DOHH2 (cell line): ENCODE measurements at regions not wholly inside any gene's neighbourhood (a gene's known extent, or its start where the extent isn't known, plus 50 kb on each side); places are given as distances from the start of the nearest gene placed in this dataset.

Experiments
- H3F3A ChIP-seq: fragments of 200-600 bp; sonication (generic), shearing (Covaris generic); 2 replicates; pipeline ENCODE4 v1.6.0; 2016; ENCODE audit warnings: antibody characterized with exemption, mild to moderate bottlenecking; ENCODE audit not compliant: control insufficient read depth, insufficient read depth
- H3K27ac ChIP-seq: fragments of 200-600 bp; sonication (generic); 2 replicates; pipeline ENCODE4 v1.5.1; 2014; ENCODE audit warnings: low read depth, mild to moderate bottlenecking, low read length, moderate library complexity
- H3K27me3 ChIP-seq: fragments of 200-600 bp; sonication (generic); 2 replicates; pipeline ENCODE4 v1.6.1; 2014; ENCODE audit warnings: mild to moderate bottlenecking, low read length, mixed read lengths; ENCODE audit not compliant: control insufficient read depth
- H3K36me3 ChIP-seq: fragments of 200-600 bp; sonication (generic); 2 replicates; pipeline ENCODE4 v1.6.1; 2014; ENCODE audit warnings: mild to moderate bottlenecking, low read length, moderate library complexity, mixed read lengths; ENCODE audit not compliant: control insufficient read depth
- H3K4me1 ChIP-seq: fragments of 200-600 bp; sonication (generic); 2 replicates; pipeline ENCODE4 v1.6.1; 2014; ENCODE audit warnings: mild to moderate bottlenecking, low read length, mixed read lengths; ENCODE audit not compliant: control insufficient read depth
- H3K4me2 ChIP-seq: fragments of 200-600 bp; sonication (generic); 2 replicates; pipeline ENCODE4 v1.6.0; 2014; ENCODE audit warnings: mild to moderate bottlenecking, low read length, moderate library complexity
- H3K4me3 ChIP-seq: fragments of 200-600 bp; sonication (generic); 2 replicates; pipeline ENCODE4 v1.5.1; 2014; ENCODE audit warnings: mild to moderate bottlenecking, low read length, mixed read lengths
- H3K79me2 ChIP-seq: fragments of 200-600 bp; sonication (generic); 2 replicates; pipeline ENCODE4 v1.6.1; 2014; ENCODE audit warnings: mild to moderate bottlenecking, low read length, mixed read lengths; ENCODE audit not compliant: control insufficient read depth
- H3K9me2 ChIP-seq: fragments of 200-600 bp; sonication (generic); replicated peaks from 2 replicates; pipeline ENCODE4 v1.6.1; 2014; ENCODE audit warnings: mild to moderate bottlenecking, low read length, mixed read lengths; ENCODE audit not compliant: control insufficient read depth
- H3K9me3 ChIP-seq: fragments of 200-600 bp; sonication (generic); 2 replicates; pipeline ENCODE4 v1.6.1; 2014; ENCODE audit warnings: antibody characterized with exemption, low read length, mixed read lengths; ENCODE audit not compliant: control insufficient read depth, insufficient read depth
- H4K20me1 ChIP-seq: fragments of 200-600 bp; sonication (generic); 2 replicates; pipeline ENCODE4 v1.6.0; 2014; ENCODE audit warnings: low read depth, mild to moderate bottlenecking, antibody characterized with exemption, low read length, moderate library complexity; ENCODE audit not compliant: control insufficient read depth, insufficient read depth
- EZH2phosphoT487 ChIP-seq: fragments of 200-600 bp; sonication (generic); IDR thresholded peaks from 2 replicates; pipeline ENCODE4 v1.6.1; 2017; ENCODE audit warnings: borderline replicate concordance, mild to moderate bottlenecking, antibody characterized with exemption, low read length, moderate library complexity, mixed read lengths
- TF ChIP-seq, protein P1 (sequence below): fragments of 200-600 bp; sonication (generic); IDR thresholded peaks from one replicate; pipeline ENCODE4 v1.5.1; 2014; ENCODE audit warnings: antibody characterized with exemption, mild to moderate bottlenecking, low read depth, low read length; ENCODE audit not compliant: poor library complexity, severe bottlenecking

- Histone ChIP-seq H3K9me2 (no peaks in the 10 kb centered on the region), H3K4me3 (no peak overlapping the region), H3K9me3 (no peaks in the 10 kb centered on the region), H3F3A (no peaks in the 10 kb centered on the region), H3K27ac (no peak overlapping the region), H3K27me3 (no peaks in the 10 kb centered on the region), H3K4me2 (no peak overlapping the region), H3K36me3 (no peaks in the 10 kb centered on the region), H4K20me1 (no peaks in the 10 kb centered on the region), H3K79me2 (no peaks in the 10 kb centered on the region), H3K4me1 (no peaks in the 10 kb centered on the region)
- TF ChIP-seq EZH2phosphoT487 = no peak
- TF ChIP-seq, protein P1, sequence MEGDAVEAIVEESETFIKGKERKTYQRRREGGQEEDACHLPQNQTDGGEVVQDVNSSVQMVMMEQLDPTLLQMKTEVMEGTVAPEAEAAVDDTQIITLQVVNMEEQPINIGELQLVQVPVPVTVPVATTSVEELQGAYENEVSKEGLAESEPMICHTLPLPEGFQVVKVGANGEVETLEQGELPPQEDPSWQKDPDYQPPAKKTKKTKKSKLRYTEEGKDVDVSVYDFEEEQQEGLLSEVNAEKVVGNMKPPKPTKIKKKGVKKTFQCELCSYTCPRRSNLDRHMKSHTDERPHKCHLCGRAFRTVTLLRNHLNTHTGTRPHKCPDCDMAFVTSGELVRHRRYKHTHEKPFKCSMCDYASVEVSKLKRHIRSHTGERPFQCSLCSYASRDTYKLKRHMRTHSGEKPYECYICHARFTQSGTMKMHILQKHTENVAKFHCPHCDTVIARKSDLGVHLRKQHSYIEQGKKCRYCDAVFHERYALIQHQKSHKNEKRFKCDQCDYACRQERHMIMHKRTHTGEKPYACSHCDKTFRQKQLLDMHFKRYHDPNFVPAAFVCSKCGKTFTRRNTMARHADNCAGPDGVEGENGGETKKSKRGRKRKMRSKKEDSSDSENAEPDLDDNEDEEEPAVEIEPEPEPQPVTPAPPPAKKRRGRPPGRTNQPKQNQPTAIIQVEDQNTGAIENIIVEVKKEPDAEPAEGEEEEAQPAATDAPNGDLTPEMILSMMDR = no peak
Observed at GRCh38 chr4:181745933-181746625, 497.1 kb upstream of the TENM3 start.

GRCh38 chr4:181748581-181748980, 494.6 kb upstream of the TENM3 start:
- H3K4me2 ChIP-seq = no peak overlapping the region
- H3K4me1 ChIP-seq = no peaks in the 10 kb centered on the region
- no peaks in the 10 kb centered on the region for H4K20me1 ChIP-seq
- no peak overlapping the region for H3K27ac ChIP-seq
- no peaks in the 10 kb centered on the region for H3K36me3 ChIP-seq
- no peaks in the 10 kb centered on the region for H3K27me3 ChIP-seq
- no peak for TF ChIP-seq EZH2phosphoT487
- TF ChIP-seq, protein P1 = no peak
- no peaks in the 10 kb centered on the region for H3F3A ChIP-seq
- H3K4me3 ChIP-seq = no peak overlapping the region
- H3K9me3 ChIP-seq = no peaks in the 10 kb centered on the region
- H3K79me2 ChIP-seq = no peaks in the 10 kb centered on the region
- H3K9me2 ChIP-seq = no peaks in the 10 kb centered on the region

GRCh38 chr4:181752516-181752915, 490.7 kb upstream of the TENM3 start:
- Histone ChIP-seq H3K27me3 (no peaks in the 10 kb centered on the region), H3K9me2 (no peaks in the 10 kb centered on the region), H3K79me2 (no peaks in the 10 kb centered on the region), H3K4me1 (no peaks in the 10 kb centered on the region), H3K27ac (no peak overlapping the region), H3K4me2 (no peak overlapping the region), H3K36me3 (no peaks in the 10 kb centered on the region), H3K9me3 (no peaks in the 10 kb centered on the region), H4K20me1 (no peaks in the 10 kb centered on the region), H3K4me3 (no peak overlapping the region), H3F3A (no peaks in the 10 kb centered on the region)
- TF ChIP-seq, protein P1 = no peak
- no peak for TF ChIP-seq EZH2phosphoT487
